HepG2 (cell line): ENCODE measurements at regions not wholly inside any gene's neighbourhood (a gene's known extent, or its start where the extent isn't known, plus 50 kb on each side); places are given as distances from the start of the nearest gene placed in this dataset.

Experiments used
- ATAC-seq: fragments of 200-7000 bp; cut with Tn5 transposase; 3 replicates; pipeline ENCODE4 v1.9.1; 2020; ENCODE audit warnings: mild to moderate bottlenecking, moderate library complexity
- BruUV-seq: library from RNA; stranded (reverse); fragments of 400-500 nt; replicated peaks from 2 replicates; lab custom pipeline; 2021; lab: Mats Ljungman, UMichigan
- CTCF ChIA-PET: fragments of 300-600 bp; formaldehyde crosslinking; extraction: SDS; loops from one replicate; lab custom pipeline; 2021; ENCODE audit warnings: low total read pairs, inconsistent platforms, low intra/inter-chr PET ratio; lab: Yijun Ruan, JAX
- POLR2A ChIA-PET: fragments of 350-600 bp; sonication (Branson Sonifier 250); formaldehyde crosslinking; loops from one replicate; lab custom pipeline; 2020; ENCODE audit warnings: antibody characterized with exemption, inconsistent platforms; lab: Yijun Ruan, JAX
- DNase-seq: peaks from one replicate; pipeline ENCODE4 v3.0.0-alpha.2; 2015; ENCODE audit warnings: low spot score
- FAIRE-seq: peaks from 3 replicates; lab custom pipeline; 2011; peaks lifted over from hg19 to GRCh38; lab: Jason Lieb, UNC
- H2AFZ ChIP-seq: one replicate; pipeline ENCODE4 v1.6.1; 2011; ENCODE audit warnings: low read length, inconsistent platforms
- H3K27ac ChIP-seq: fragments of 300-600 bp; 3 replicates; pipeline ENCODE4 v1.8.0; 2011; ENCODE audit warnings: mixed run types, mild to moderate bottlenecking, mixed read lengths, low read length, inconsistent platforms; ENCODE audit not compliant: insufficient read depth; ENCODE audit errors: extremely low read length
- H3K27me3 ChIP-seq, 2 experiments: fragments of 200-600 bp in 1 of 2; 2 replicates in 1 of 2; 3 replicates in 1 of 2; pipeline versions ENCODE4 v1.6.0 to v1.8.0; 2011; ENCODE audit warnings: low read length in 2 of 2, mild to moderate bottlenecking in 2 of 2, moderate library complexity in 2 of 2, inconsistent platforms in 1 of 2; ENCODE audit not compliant: insufficient read depth in 2 of 2, control insufficient read depth in 1 of 2
- H3K36me3 ChIP-seq, 2 experiments: fragments of 200-600 bp in 1 of 2; replicated peaks in 1 of 2; 2 replicates in 1 of 2; 3 replicates in 1 of 2; pipeline versions ENCODE4 v1.5.1 to v1.8.0; 2011; ENCODE audit warnings: low read length in 2 of 2, inconsistent platforms in 1 of 2; ENCODE audit not compliant: insufficient read depth in 2 of 2, control insufficient read depth in 1 of 2
- H3K4me1 ChIP-seq: 2 replicates; pipeline ENCODE4 v1.5.1; 2012; ENCODE audit warnings: low read length, inconsistent platforms; ENCODE audit not compliant: insufficient read depth
- H3K4me2 ChIP-seq: 2 replicates; pipeline ENCODE4 v1.6.0; 2011; ENCODE audit warnings: low read depth, low read length, inconsistent platforms
- H3K4me3 ChIP-seq, 3 experiments: fragments of 200-600 bp in 1 of 3; sonication (generic), shearing (Covaris generic) in 1 of 3; replicated peaks in 1 of 3; 2 replicates each; pipeline ENCODE4 v1.5.1; 2011 to 2016; ENCODE audit warnings: low read length in 3 of 3, inconsistent platforms in 2 of 3, low read depth in 2 of 3, mild to moderate bottlenecking in 2 of 3, control low read depth in 1 of 3, mixed read lengths in 1 of 3; ENCODE audit not compliant: insufficient read depth in 1 of 3
- H3K79me2 ChIP-seq: one replicate; pipeline ENCODE4 v1.6.1; 2011; ENCODE audit warnings: low read length, inconsistent platforms; ENCODE audit not compliant: insufficient read depth
- H3K9ac ChIP-seq: 2 replicates; pipeline ENCODE4 v1.6.0; 2011; ENCODE audit warnings: mild to moderate bottlenecking, low read depth, low read length, inconsistent platforms; ENCODE audit not compliant: insufficient read depth
- H3K9me3 ChIP-seq: 2 replicates; pipeline ENCODE4 v1.5.1; 2012; ENCODE audit warnings: mild to moderate bottlenecking, low read length
- H4K20me1 ChIP-seq: 2 replicates; pipeline ENCODE4 v1.6.0; 2011; ENCODE audit warnings: inconsistent platforms, mild to moderate bottlenecking, low read length, moderate library complexity; ENCODE audit not compliant: insufficient read depth
- CENPT ChIP-seq: sonication (generic); formaldehyde crosslinking; IDR thresholded peaks from 2 replicates; pipeline ENCODE4 v1.8.0; 2022; ENCODE audit warnings: low read depth, mild to moderate bottlenecking, moderate library complexity, missing genetic modification reagents
- ETV6 ChIP-seq: sonication (generic); formaldehyde crosslinking; conservative IDR thresholded peaks from 2 replicates; pipeline ENCODE4 v1.4.0; 2020; ENCODE audit warnings: missing genetic modification reagents
- FOXK2 ChIP-seq: fragments of 450-650 bp; IDR thresholded peaks from 2 replicates; pipeline ENCODE4 v1.6.1; 2016
- HNF1B ChIP-seq: sonication (generic); formaldehyde crosslinking; IDR thresholded peaks from 2 replicates; pipeline ENCODE4 v1.5.1; 2020; ENCODE audit warnings: mild to moderate bottlenecking, moderate library complexity, missing genetic modification reagents
- HOXA3 ChIP-seq: sonication (generic); formaldehyde crosslinking; IDR thresholded peaks from 2 replicates; pipeline ENCODE4 v1.5.0; 2020; ENCODE audit warnings: missing genetic modification reagents
- HOXA5 ChIP-seq: sonication (generic); formaldehyde crosslinking; IDR thresholded peaks from 2 replicates; pipeline ENCODE4 v1.4.0; 2020; ENCODE audit warnings: missing genetic modification reagents
- HOXA9 ChIP-seq: sonication (generic); formaldehyde crosslinking; IDR thresholded peaks from 2 replicates; pipeline ENCODE4 v1.8.1; 2022; ENCODE audit warnings: missing genetic modification reagents, mild to moderate bottlenecking, moderate library complexity, borderline replicate concordance
- MYPOP ChIP-seq: sonication (generic); formaldehyde crosslinking; IDR thresholded peaks from 2 replicates; pipeline ENCODE4 v1.8.1; 2023; ENCODE audit warnings: mild to moderate bottlenecking, moderate library complexity, missing genetic modification reagents
- MZF1 ChIP-seq: sonication (generic); formaldehyde crosslinking; IDR thresholded peaks from 2 replicates; pipeline ENCODE4 v1.8.1; 2023; ENCODE audit warnings: mild to moderate bottlenecking, missing genetic modification reagents, borderline replicate concordance
- NFKB2 ChIP-seq: sonication (generic); formaldehyde crosslinking; IDR thresholded peaks from 2 replicates; pipeline ENCODE4 v1.4.0; 2020; ENCODE audit warnings: missing genetic modification reagents, borderline replicate concordance
- PATZ1 ChIP-seq: sonication (generic); formaldehyde crosslinking; IDR thresholded peaks from 2 replicates; pipeline ENCODE4 v1.4.0; 2020; ENCODE audit warnings: missing genetic modification reagents
- REPIN1 ChIP-seq: sonication (generic); formaldehyde crosslinking; IDR thresholded peaks from 2 replicates; pipeline ENCODE4 v1.8.0; 2022; ENCODE audit warnings: missing genetic modification reagents, low read depth, mild to moderate bottlenecking, borderline replicate concordance
- RFX3 ChIP-seq: IDR thresholded peaks from 2 replicates; pipeline ENCODE4 v1.6.1; 2016; ENCODE audit warnings: missing biosample characterization, missing genetic modification reagents
- THAP9 ChIP-seq: sonication (generic); formaldehyde crosslinking; IDR thresholded peaks from 2 replicates; pipeline ENCODE4; 2020; ENCODE audit warnings: missing genetic modification reagents, mild to moderate bottlenecking, borderline replicate concordance
- TOE1 ChIP-seq: sonication (generic); formaldehyde crosslinking; IDR thresholded peaks from 2 replicates; pipeline ENCODE4 v1.4.0; 2020; ENCODE audit warnings: mild to moderate bottlenecking, missing genetic modification reagents
- ZBTB21 ChIP-seq: sonication (generic); formaldehyde crosslinking; IDR thresholded peaks from 2 replicates; pipeline ENCODE4 v1.4.0; 2020; ENCODE audit warnings: missing genetic modification reagents
- ZFAT ChIP-seq: sonication (generic); formaldehyde crosslinking; conservative IDR thresholded peaks from 2 replicates; pipeline ENCODE4 v1.8.1; 2023; ENCODE audit warnings: missing genetic modification reagents, inconsistent platforms
- WGBS: methylation state at CpG from one replicate; pipeline ENCODE4 v1.1.6; 2017; ENCODE audit warnings: low lambda C conversion rate; 5-methylcytosine and 5-hydroxymethylcytosine counted together
- in situ Hi-C: cut with HindIII; loops from 2 replicates; pipeline ENCODE4 v1.10.0; 2017; ENCODE audit warnings: low pct_unique_long_range_greater_than_20kb; ENCODE audit not compliant: extremely low pct_ligation_motif_present
- intact Hi-C: fragments of 100-400 bp; cut with micrococcal nuclease; formaldehyde crosslinking; loops from one replicate; pipeline ENCODE4 v1.10.0; 2022; ENCODE audit not compliant: unreplicated experiment
- TF ChIP-seq, protein P1 (sequence below): sonication (generic); formaldehyde crosslinking; IDR thresholded peaks from 2 replicates; pipeline ENCODE4 v1.4.0; 2020; ENCODE audit warnings: missing genetic modification reagents

DNA sequence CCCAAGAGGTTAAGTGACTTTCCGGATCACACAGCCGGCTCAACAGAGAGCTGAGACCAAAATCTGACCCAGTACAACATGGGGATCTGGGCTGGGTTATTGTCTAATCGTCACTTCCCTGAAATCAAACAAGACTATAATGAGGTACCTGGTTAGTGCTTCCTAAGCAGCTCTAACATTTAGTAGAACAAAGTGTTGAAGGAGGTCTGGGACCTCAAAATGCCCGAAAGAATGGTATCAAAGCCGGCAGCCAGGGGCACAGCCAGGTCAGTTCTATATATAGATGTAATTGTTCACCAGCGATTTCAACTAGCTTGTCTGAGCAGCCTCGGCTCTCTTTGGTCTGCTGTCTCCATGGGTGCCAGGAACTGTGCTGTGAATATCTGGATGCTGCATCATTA lies 245.5 kb upstream of the ECI2 start:
- no peak for ATAC-seq
- DNase-seq = no peak
- Histone ChIP-seq H3K27me3 (peaks cover 0 to 29% of the 10 kb centered on the region in 2 experiments; a peak in 4 of 5 replicates), H3K79me2 (no peaks in the 10 kb centered on the region), H3K4me1 (no peaks in the 10 kb centered on the region), H3K9me3 (peaks cover 29% of the 10 kb centered on the region)
- CTCF ChIA-PET = no interaction called here
- no peak for TF ChIP-seq FOXK2
- no peak for TF ChIP-seq HOXA3
- TF ChIP-seq RFX3 (CRISPR knock-in tag) = no peak
- no peak for TF ChIP-seq CENPT (CRISPR knock-in tag)
- TF ChIP-seq HOXA9 = no peak
- no peak for TF ChIP-seq ZBTB21
- TF ChIP-seq TOE1 = no peak
- TF ChIP-seq, protein P1, sequence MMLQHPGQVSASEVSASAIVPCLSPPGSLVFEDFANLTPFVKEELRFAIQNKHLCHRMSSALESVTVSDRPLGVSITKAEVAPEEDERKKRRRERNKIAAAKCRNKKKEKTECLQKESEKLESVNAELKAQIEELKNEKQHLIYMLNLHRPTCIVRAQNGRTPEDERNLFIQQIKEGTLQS (CRISPR knock-in tag) = no peak
- no peak for TF ChIP-seq THAP9
- TF ChIP-seq MYPOP (CRISPR knock-in tag) = no peak
- TF ChIP-seq HOXA5 (CRISPR knock-in tag) = no peak
- no peak for TF ChIP-seq REPIN1 (CRISPR knock-in tag)
- no peak for TF ChIP-seq NFKB2 (CRISPR knock-in tag)
- no peak for TF ChIP-seq ZFAT (CRISPR knock-in tag)
- TF ChIP-seq MZF1 (CRISPR knock-in tag) = no peak
- no peak for TF ChIP-seq HNF1B (CRISPR knock-in tag)
- no peak for TF ChIP-seq ETV6 (CRISPR knock-in tag)
- no peak for TF ChIP-seq PATZ1 (CRISPR knock-in tag)
- TF ChIP-seq, all 625 proteins: peak for 0
- no peak overlapping the region for H3K4me2 ChIP-seq
- no peaks in the 10 kb centered on the region for H4K20me1 ChIP-seq
- no peak overlapping the region for H3K27ac ChIP-seq
- intact Hi-C loops = no loop called here
- no peaks in the 10 kb centered on the region for H3K36me3 ChIP-seq
- WGBS = 0% methylated on average over 7 of the region's 7 CpGs
- no peak for FAIRE-seq
- H3K4me3 ChIP-seq = no peak overlapping the region
- POLR2A ChIA-PET = no interaction called here
- no TSS peak for BruUV-seq
- in situ Hi-C loops = no loop called here
- H2AFZ ChIP-seq = no peak overlapping the region
- no peak overlapping the region for H3K9ac ChIP-seq
